Upper lobe of left lung (tissue), 4 donors: ENCODE measurements at regions not wholly inside any gene's neighbourhood (a gene's known extent, or its start where the extent isn't known, plus 50 kb on each side); places are given as distances from the start of the nearest gene placed in this dataset.

ENCODE experiments used
- EP300 ChIP-seq, 4 donors: sonication (generic); formaldehyde crosslinking; IDR thresholded peaks; one replicate each; pipeline ENCODE4 v1.5.1; 2017; ENCODE audit warnings: antibody characterized with exemption in 4 of 4, control low read depth in 2 of 4
- POLR2AphosphoS5 ChIP-seq, 2 donors: sonication (generic); formaldehyde crosslinking; IDR thresholded peaks; one replicate each; pipeline ENCODE4 v1.5.1; 2017; ENCODE audit warnings: antibody characterized with exemption in 2 of 2
- TF ChIP-seq, protein P1 (sequence below), 6 experiments: fragments of 450-650 bp in 4 of 6; fragments of 200-600 bp in 2 of 6; sonication (generic) in 2 of 6; IDR thresholded peaks; one replicate each; pipeline ENCODE4 v1.5.1; 2016 to 2019; ENCODE audit warnings: antibody characterized with exemption in 6 of 6

DNA sequence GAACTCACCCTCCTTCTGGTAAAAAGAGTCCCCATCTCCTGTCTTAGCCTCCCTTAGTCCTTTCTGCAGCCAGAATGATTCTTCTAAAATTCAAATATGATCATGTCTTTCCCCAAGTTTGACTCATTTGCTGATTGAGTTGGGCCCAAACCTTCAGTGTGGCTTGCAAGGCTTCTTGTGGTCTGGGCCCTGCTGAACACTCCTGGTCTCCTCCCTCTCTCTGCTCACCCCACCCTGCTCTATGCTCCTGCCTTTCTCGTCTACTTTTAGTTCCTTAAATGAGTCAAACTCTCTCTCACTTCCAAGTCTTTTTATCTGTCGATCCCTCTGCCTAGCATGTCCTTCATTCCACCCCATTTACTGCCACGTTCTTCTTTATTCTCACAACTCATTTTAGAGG is 72.6 kb downstream of the CCR1 start:
- TF ChIP-seq, protein P1, sequence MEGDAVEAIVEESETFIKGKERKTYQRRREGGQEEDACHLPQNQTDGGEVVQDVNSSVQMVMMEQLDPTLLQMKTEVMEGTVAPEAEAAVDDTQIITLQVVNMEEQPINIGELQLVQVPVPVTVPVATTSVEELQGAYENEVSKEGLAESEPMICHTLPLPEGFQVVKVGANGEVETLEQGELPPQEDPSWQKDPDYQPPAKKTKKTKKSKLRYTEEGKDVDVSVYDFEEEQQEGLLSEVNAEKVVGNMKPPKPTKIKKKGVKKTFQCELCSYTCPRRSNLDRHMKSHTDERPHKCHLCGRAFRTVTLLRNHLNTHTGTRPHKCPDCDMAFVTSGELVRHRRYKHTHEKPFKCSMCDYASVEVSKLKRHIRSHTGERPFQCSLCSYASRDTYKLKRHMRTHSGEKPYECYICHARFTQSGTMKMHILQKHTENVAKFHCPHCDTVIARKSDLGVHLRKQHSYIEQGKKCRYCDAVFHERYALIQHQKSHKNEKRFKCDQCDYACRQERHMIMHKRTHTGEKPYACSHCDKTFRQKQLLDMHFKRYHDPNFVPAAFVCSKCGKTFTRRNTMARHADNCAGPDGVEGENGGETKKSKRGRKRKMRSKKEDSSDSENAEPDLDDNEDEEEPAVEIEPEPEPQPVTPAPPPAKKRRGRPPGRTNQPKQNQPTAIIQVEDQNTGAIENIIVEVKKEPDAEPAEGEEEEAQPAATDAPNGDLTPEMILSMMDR (IDR thresholded peaks at IDR 0.05) = no peak
- no peak for TF ChIP-seq POLR2AphosphoS5 (IDR thresholded peaks at IDR 0.05)
- no peak for TF ChIP-seq EP300 (IDR thresholded peaks at IDR 0.05)
